GM19395 (cell line): ENCODE measurements at regions not wholly inside any gene's neighbourhood (a gene's known extent, or its start where the extent isn't known, plus 50 kb on each side); places are given as distances from the start of the nearest gene placed in this dataset.

ENCODE experiments used
- ATAC-seq: cut with Tn5 transposase; IDR thresholded peaks from one replicate; pipeline ENCODE4 v1.9.1; 2021; ENCODE audit warnings: mild to moderate bottlenecking, moderate library complexity; ENCODE audit not compliant: unreplicated experiment

- ATAC-seq: no peak
Measured at GRCh38 chr4:184575306-184575705, 73.9 kb downstream of the CASP3 start.

DNA sequence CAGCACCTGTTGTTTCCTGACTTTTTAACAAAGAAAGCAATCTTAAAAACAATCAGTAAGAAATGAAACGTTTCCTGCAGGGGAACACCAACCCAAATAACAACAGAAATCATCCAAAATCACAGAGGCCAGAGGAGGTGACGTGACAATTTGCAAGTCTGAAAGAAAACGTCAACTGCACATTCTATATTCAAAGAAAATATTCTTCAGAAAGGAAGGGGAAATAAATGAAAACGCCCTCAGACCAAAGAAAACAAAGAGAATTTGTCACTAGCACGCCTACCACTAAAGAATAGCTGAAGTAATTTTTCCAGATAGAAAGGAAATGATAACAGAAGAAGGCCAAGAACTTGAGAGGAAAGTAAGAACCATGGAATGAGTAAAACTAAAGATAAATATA lies 74.4 kb downstream of the CASP3 start:
- ATAC-seq: no peak

DNA sequence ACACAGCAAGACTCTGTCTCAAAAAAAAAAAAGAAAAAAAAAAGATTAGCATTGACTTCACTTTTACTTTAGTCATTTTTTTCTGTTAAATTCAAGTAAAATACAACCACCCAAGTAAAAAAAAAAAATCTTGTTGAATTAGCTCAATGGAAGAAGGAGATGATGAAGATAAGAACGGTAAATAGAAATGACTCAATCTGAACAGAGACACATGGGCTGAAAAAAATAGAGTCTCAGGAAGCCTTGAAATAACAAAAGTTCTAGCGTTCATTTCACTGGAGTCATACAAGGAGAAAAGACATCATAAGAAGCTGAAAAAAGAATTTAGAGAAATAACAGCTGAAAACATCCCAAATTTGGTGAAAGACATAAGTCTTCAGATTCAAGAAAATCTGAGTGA lies 75.5 kb downstream of the CASP3 start:
- no peak for ATAC-seq

DNA sequence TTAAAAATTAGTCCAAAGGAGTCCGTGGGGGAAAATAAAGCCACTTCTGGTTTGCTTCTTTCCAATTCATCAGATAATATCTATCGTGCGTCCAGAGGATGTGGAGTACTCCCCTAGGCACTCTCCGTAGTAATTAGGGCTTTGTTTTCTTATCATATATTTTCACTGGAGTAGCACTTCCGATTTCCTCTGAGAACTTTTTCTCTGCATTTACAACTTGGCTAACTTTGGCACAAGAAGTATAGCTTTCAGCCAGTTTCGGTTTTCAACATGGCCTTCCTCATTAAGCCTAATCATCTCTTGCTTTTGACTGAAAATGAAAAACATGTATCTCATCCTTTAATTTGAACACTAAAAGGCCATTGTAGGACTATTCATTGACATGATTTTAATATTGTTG lies 80.5 kb downstream of the CASP3 start:
- no peak for ATAC-seq

DNA sequence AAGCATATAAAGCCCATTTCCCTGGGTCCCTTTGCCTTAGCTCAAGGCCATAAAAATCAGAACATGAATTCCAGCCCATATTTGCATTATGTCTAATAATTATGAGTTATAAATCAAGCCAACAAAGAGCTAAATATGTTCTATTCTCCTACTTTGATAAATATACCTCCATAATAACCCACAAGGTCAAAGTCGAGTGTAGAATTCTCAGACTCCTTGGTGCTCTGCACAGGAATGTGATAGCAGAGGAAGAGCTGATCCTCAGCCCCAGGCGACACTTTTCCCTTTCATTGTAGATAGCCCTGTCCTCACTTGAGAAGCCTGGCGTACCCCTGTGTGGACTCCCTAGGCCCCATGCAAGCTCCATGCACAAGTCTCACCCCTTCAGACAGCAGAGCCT lies 85.6 kb downstream of the CASP3 start:
- no peak for ATAC-seq

DNA sequence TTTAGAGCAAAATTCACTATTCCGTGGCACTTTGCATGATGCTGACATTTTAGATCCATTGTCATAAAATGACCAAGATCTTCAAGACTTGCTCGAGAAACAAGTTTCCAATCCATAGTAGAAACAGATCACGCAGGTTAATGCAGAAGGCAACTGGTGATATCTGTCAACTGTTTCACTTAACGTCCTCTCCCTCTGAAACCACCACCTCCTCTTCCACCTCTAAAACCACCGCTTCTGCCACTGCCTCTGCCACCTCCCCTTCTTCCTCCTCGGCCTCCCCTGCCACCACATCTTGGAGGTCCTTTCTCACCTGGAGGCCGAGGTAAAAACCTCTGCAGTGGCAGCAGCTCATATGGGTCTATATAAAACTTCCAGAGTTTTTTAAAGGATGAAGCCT lies 84.6 kb upstream of the IRF2 start:
- ATAC-seq: no peak

GRCh38 chr4:184553891-184554290 lies 79.5 kb upstream of the IRF2 start:
- no peak for ATAC-seq

- no peak for ATAC-seq
Measured at GRCh38 chr4:184550476-184550875, 76.1 kb upstream of the IRF2 start.

- ATAC-seq: no peak
Measured at GRCh38 chr4:184548648-184549341, 74.4 kb upstream of the IRF2 start.

GRCh38 chr4:184548316-184548647 lies 73.9 kb upstream of the IRF2 start:
- ATAC-seq: no peak

- ATAC-seq: no peak
Measured at GRCh38 chr4:184544788-184545409, 70.5 kb upstream of the IRF2 start.

GRCh38 chr4:184541907-184542306 lies 67.6 kb upstream of the IRF2 start:
- ATAC-seq: no peak

GRCh38 chr4:184540307-184540706 lies 66.0 kb upstream of the IRF2 start:
- no peak for ATAC-seq

- ATAC-seq: peak; percentile 54
Measured at GRCh38 chr4:184538023-184538599, 63.8 kb upstream of the IRF2 start.

GRCh38 chr4:184537269-184538022 lies 63.1 kb upstream of the IRF2 start:
- ATAC-seq: peak; percentile 60

- ATAC-seq: no peak
Measured at GRCh38 chr4:184536881-184537248, 62.5 kb upstream of the IRF2 start.

DNA sequence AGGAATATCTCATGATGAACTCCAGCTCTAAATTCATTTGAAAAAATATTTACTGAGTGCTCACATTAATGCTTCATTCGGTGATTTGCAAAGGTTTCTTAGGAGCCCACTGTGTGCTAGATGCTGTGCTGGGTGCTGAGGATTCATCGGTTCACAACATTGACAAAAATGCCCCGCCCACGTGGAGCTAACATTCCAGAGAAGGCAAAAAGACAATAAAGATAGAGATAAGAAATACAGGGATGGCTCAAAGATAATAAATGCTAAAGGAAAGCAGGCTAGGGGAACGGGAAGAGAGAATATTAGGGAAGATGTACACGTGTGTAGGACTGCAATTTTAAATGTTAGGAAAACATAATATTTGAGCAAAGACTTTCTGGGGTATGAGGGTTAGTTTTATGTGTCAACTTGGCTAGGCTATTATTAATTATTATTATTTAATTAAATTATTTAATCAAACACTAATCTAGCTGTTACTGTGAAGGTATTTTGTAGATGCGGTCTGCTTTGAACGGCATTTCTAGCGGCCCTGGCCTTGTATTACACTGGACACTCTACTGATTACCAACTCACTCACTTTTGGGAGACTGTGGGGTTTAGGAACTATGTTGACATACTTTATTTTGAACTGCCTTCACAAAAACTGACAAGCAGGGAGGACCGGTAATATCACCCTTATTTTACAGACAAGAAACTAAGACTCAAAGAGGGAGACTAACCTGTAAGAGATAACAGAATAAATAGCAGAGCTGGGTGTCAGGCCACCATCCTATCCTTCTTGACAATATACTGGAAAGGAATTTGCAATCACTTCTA lies 61.9 kb upstream of the IRF2 start:
- no peak for ATAC-seq

DNA sequence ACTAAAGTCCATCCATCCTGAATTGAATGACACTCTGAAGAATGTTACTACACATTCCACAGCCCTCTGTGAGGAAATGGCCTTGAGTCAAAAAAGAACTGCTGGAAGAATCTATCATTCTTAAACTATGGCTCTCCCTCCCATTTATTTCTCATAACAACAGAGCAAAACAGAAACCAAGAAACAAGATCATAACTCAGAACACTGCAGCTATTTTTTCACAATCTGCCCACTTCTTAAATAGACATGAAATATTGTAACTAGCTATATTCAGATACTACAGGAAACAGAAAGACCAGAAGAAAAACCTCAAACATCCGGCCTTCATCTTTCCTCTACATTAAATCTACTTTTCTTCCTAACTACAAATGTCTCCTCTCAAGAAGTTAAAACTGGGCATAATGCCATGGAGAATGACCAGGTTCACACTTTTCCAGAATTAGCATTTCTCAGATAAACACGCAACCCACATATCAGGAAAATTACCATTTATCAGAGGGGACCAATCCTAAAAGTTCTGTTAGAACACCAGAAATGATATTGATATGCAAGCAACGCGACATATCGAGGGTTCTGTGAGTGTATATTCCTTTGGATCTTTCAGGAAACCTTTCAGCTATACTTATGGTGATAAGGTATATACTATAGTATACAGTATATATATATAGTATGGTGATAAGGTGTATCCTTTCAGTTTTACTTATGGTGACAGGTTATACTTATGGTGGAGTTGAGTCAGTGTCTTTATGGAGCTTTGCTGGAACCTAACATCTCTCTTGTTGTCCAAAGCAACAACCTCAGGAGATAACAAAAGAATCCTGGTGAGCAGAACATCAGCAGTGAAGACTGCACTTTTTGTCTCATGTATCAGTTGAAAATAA lies 60.4 kb upstream of the IRF2 start:
- ATAC-seq: peak; percentile 68

DNA sequence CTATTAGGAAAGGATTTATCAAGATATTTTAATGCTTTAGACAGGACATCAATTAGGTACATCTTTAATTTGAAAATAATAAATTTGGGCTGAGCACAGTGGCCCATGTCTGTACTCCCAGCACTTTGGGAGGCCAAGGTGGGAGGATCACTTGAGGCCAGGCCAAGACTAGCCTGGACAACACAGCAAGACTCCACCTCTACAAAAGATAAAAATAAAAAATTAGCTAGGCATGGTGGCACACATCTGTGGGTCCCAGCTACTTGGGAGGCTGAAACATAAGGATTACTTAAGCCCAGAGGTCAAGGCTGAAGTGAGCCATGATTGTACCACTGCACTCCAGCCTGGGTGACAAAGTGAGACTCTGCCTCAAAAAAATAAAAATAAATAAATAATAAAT lies 59.6 kb upstream of the IRF2 start:
- no peak for ATAC-seq

GRCh38 chr4:184531008-184531407 lies 56.7 kb upstream of the IRF2 start:
- no peak for ATAC-seq
